GM10266 (cell line): ENCODE measurements at regions not wholly inside any gene's neighbourhood (a gene's known extent, or its start where the extent isn't known, plus 50 kb on each side); places are given as distances from the start of the nearest gene placed in this dataset.
"Not testable (repeated sequence)": the region's sequence is repeated elsewhere in the genome, so short reads cannot be mapped to it uniquely, and the experiment has no call there.

Experiments
- DNase-seq: peaks from one replicate; pipeline ENCODE4 v3.0.0; 2012; ENCODE audit errors: extremely low spot score
- CTCF ChIP-seq: IDR thresholded peaks from 2 replicates; pipeline ENCODE4 v1.5.1; 2012; ENCODE audit warnings: mild to moderate bottlenecking, low read depth; ENCODE audit not compliant: control insufficient read depth, insufficient read depth; ENCODE audit errors: missing control alignments

- TF ChIP-seq CTCF, result no peak
- DNase-seq, result no peak
Measured at GRCh38 chr3:40690749-40691451, 166.1 kb downstream of the ZNF621 start.

DNA sequence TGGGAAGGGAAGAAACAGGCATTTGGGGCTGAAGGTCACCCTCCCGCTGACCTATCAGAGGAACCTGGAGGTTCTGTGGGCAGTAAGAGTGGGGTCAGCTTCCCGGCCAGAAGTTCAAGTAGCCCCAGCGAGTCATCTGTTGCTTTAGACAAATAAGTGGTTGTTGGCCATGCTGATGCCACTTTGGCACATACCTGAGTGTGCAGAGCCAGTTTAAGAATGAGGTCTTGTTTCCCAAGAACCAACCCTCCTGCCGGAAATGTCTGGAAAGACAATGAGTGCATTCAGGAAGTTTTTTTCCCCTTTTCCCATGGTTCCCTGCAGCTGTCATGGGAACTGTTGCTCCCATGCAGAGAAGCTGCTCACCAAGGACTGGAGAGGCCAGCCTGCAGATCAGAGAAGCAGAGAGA, 166.7 kb downstream of the ZNF621 start:
- no peak for TF ChIP-seq CTCF
- DNase-seq, result no peak

- TF ChIP-seq CTCF, result no peak
- no peak for DNase-seq
Measured at GRCh38 chr3:40695848-40696247, 171.1 kb downstream of the ZNF621 start.

DNA sequence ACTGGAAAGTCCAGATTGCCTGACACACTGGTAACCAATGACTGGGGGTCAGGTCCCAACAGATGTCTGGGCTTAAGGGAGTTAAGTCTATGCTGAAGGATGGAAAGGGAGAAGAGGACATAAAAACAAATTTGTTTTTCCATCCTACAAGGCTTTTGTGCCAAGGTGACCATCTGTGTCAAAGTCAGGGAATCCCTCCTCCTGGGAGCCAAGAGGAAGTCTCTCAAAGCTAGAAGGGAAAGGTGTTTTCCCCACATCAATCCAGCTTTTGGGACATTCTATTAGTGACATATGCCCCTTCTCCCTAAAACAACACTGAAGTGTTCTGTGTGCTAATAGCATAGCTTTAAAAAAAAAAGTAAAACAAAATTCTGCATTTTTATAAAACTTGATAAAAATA, 173.9 kb downstream of the ZNF621 start:
- DNase-seq, result not testable (repeated sequence)

DNA sequence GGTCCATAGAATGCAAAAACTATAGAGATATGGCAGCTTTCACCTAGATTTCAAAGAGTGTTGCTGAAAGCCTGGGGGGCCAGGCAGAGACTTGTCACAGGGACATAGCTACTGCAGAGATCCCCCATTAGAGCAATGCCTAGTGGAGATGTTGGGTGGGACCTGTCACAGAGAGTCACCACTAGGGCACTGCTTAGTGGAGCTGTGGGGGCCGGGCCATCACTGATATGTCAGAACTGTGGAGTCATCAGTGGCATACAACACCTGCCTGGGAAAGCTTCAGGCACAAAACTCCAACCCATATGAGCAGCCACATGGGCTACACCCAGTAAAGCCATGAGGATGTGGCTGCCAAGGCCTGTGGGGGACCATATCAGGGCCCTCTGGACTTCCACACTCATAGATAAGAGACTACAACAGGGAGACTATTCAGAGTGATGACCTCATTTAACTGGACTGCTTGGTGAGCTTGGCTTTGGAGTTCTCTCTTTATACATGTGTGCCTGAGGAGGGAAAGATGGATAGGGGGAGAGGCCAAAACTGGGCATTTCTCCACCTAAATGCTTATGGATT, 176.3 kb downstream of the ZNF621 start:
- TF ChIP-seq CTCF, result no peak
- no peak for DNase-seq

DNA sequence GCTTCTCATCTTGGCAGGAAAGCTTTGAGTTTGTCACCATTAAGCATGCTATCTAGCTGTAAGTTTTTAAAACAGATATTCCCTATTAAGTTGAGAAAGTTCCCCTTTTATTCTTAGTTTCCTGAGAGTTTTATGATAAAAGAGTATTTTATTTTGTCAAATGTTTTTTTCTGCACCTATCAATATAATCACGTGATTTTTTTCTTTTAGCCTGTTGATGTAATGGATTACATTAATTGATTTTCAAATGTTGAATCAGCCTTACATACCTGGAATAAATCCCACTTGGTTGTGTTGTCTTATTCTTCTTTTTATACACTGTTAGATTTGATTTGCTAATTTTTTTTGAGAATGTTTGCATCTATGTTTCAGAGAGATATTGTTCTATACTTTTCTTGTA, 179.5 kb downstream of the ZNF621 start:
- TF ChIP-seq CTCF, result no peak
- no peak for DNase-seq

GRCh38 chr3:40705663-40706062, 180.9 kb downstream of the ZNF621 start:
- DNase-seq, result no peak
- TF ChIP-seq CTCF, result no peak
